HS-5 (cell line): ENCODE measurements at regions not wholly inside any gene's neighbourhood (a gene's known extent, or its start where the extent isn't known, plus 50 kb on each side); places are given as distances from the start of the nearest gene placed in this dataset.
"Not testable (repeated sequence)": the region's sequence is repeated elsewhere in the genome, so short reads cannot be mapped to it uniquely, and the experiment has no call there.

ENCODE experiments used
- DNase-seq: peaks from one replicate; pipeline ENCODE4 v3.0.0-alpha.2; 2012; ENCODE audit warnings: low read depth

DNA sequence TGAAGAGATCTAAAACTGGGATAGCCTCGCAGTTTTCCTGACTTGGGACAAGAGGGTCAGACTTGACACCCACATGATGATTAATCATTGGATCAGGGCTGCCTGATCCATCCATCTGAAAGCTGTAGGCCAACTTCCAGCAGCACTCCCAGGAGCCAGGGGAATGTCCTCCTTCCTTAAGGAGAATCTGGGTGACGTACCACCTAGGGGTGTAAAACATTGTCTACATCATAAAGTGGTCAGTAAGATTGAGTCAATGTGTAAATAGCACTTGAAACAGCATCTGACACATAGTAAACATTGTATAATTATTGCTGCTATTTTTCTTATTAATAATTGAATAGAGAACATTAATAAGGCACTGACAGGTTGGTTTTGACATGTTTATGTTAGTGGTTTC lies 392.8 kb downstream of the JRKL start:
- DNase-seq = no peak

DNA sequence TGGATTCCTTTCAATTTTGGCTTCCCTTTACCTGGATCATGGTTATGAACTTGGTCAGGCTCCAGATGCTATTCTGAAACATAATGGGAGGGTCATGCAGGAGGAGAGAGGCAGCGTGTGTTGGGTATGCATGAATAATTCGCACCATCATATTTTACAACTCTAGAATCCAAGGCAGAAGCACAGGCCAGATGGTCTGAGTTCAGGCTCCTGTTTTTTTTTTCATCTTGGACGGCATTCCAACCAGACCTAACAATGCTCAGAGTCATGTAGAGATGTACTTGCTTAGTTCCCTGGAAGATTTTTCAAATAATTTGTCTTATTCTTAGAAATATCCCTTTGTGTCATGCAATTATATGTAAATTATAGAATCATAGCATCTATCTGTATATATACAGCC lies 393.5 kb downstream of the JRKL start:
- DNase-seq = no peak

DNA sequence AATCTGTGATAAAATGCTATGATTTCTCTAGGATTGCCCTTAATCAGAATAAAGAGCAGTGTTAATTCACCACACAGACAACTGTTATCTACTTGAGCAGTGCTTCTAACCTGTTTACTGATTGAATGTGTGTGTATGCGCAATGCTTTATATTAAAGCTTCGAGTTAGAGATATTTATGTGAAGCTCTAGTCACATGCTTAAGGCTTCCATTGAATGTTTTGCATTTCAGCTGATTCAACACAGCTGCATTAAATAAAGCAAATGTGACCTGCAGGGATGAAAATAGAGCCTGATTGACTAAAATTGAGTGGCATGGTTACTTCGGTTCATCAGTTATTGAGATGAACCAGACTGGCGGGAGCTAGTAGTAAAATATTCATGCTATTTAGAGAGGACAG lies 395.3 kb downstream of the JRKL start:
- no peak for DNase-seq

DNA sequence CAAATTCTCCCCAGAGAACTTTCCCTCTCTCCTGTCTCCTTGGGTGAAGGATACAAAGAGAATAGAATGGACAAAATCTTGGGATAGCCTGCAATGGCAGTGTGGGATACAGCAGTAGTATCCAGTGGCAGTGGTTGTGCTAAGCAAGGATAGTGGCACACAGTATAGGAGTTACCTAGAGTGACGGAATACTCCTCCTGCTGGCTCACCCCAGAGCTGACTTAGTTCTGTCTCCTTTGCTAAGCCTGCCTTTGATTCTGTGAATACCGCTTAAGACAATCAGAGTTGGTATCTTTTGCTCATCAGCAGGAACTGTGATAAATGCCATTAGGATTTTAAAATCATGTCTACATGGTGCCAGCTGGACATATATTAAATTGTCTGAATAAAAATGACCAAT lies 404.3 kb downstream of the JRKL start:
- DNase-seq = no peak

DNA sequence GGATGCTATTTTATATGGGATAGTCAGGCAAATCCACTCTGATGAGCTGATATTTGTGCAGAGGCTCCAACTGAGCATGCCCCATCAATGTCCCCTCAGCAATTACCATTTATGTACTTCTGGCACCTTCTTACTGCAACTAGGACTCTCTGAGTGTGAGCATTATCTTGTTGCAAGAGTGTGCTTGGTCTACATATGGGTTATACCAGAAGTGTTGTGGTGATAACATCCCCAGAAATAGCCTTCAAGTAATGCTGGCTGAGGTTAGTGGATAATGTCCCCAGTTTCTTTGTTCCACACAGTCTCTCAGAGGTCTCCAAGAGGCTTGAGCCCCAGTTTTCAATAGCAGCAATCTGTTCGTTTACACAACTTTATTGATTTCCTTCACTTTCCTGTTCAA lies 408.6 kb downstream of the JRKL start:
- no peak for DNase-seq

DNA sequence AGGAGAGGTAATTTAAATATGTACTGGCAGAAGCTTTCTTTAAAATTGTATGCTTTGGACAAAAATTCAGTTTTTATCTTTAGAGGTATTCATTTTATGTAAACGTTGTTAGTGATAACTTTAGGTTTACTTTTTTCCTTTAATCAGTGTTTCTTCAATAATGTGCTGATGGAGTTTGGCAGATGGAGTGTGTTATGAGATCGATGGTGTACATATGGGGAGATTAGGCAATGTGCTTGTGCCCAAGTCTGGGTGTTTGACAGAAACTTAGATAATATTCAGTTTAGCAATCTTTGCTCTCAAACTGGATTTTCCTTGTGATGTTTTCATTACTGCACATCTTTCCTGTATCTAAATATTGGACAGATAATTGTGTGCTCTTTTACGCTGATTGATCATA lies 425.4 kb downstream of the JRKL start:
- DNase-seq = no peak

DNA sequence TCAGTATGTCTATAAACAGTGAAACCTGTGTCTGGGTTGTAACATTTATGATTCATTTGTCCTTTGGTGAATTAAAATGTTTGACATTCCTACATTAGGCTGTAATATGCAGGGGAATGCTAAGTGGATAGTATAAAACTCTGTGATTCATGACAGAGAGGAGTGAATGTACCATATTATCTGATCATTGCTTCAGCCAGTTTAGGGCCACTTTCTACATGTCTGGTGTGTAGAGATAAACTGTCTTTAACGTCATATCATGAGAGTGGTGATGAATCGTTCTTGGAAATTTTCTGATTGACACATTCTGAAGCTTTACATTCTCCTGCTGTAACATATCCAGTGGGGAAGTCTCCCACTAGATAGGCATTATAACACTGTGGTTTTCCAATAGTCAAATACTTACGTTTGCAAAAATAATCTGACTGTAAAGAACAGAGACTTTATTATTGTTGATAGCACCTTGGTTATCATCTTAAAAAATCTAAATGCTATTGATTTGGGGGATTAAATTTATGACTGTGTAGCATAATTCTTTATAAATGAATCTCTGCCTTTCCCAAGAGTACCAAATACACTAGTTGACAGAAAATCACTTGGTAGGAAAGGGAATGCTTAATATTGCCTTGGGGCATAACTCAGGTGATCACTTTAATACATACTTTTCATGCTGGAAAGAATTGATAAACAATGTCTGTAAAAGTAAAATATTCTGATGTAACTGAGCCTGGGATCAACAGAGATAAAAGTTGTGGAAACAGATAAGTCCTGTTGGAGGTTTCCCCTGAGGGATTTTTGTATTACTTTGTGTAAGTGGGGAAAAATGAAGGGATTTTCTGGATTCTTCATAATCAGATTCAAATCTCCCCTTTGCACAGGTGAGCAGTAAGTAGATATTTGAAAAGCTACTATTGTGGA lies 427.9 kb downstream of the JRKL start:
- peak; percentile 31 for DNase-seq

DNA sequence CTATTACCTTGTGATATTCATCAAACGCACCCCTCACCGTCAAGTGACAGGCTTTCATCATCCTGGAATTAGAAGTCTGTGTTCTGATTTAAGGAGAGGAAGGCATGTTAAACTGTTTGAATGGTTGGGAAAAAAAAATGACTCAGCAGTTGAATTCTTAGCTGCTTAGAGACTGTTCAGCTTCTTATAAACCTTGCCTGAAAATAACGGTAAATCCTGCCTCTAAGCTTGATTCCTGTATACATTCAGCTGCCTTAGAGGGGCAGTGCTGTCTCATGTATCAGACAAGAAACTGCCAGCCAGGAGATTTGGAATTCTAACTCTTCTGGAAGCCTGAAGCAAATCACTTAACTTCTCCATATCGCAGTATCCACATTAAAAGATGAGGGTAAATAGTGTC lies 437.4 kb downstream of the JRKL start:
- DNase-seq = no peak

DNA sequence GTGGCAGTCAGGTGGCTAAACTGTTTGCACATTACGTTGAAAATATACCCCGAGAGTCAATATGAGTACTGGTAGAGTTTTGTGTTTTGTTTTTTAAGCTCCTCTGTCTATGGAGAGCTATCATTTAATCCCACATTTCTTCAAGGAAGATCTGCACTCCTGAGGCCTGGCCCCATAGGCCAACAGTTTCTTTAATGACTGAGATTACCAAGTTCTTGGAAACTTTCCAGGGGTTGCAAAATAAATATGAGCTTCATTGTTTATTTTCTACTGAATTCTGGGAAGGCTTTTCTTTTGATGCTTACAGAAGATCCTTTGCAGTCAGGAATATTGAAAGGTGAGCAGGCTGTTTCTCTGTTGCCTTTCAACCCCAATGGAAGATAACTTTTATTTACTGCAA lies 452.0 kb downstream of the JRKL start:
- no peak for DNase-seq

DNA sequence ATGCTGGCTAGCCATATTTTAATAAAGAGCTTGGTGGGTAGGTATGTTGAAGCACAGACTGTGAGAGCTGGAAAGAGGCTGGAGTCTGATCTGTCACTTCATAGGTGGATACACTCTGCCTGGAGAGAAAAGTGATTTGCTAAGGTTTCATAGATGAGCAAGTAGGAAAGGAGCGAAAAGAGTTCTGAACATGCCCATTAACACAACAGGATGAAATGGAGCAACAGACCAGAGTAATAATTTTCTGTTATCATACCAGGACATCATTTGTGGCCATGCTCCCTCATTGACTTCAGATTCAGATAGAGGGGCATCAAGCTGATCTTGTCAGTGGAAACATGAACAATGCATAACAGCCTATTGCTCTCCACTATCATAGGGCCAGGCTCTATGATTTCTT lies 452.9 kb downstream of the JRKL start:
- no peak for DNase-seq

DNA sequence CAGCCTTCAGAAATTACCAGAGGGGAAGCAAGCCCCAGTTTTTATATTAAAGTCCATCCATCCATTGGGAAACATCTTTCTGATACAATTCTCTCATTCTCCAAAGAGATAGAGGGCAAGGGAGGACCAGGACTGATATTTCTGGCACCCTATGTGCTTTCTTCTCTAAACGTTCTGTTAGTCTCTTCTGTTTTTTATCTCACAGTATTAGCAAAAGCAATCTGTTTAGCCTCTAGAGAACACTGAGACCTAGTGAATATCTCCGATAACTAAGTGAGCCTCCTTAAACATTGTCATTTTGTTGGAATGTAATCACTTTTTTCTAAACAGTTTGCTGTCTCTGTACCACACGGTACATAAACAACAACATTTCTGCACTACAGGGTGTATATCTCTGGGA lies 464.6 kb downstream of the JRKL start:
- no peak for DNase-seq

DNA sequence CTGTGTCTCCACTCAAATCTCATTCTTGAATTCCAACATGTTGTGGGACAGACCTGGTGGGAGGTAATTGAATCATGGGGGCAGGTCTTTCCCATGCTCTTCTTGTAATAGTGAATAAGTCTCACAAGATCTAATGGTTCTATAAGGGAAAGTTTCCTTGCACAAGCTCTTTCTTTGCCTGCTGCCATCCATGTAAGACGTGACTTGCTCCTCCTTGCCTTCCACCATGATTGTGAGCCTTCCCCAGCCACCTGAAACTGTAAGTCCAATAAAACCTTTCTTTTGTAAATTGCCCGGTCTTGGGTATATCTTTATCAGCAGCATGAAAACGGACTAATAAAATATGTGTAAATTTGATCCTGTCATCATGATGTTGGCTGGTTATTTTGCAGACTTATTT lies 471.9 kb downstream of the JRKL start:
- DNase-seq = not testable (repeated sequence)

DNA sequence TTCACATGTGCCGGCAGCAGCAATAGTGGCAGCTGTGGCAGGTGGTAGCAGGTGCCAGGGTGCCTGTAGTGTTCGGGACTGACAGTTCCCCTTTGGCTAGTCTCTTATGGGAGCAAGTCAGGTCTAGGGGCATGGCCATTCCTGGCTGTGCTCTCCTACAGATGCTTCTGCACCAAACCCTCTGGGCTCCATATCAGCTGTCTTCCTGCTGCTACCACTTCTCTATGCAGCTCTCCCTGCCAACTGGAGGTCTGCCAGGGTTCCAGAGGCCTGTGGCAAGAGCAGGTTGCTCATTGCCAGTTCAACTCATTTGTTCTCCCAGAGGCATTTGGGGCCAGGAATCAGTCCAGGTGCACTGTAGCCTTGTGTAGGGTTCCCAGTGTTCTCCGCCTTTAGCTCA lies 473.7 kb downstream of the JRKL start:
- no peak for DNase-seq

DNA sequence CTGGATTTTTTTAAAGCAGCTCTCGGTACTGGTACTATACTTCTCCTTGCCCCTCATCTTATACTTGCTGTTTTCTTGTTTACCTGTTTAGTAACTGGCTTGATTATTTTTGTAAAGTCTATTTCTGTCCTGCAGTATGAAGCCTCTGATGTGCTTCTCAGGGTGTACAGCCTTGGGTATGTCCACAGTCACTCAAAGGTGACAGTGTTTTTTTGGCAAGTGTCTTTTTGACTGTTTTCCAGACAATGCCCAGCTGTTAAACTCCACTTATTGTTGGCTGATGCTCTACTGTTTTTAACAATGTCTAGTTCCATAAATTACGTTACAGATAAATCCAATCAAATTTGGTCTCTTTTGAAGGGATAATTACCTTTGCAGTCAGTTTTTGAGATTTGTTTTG lies 475.2 kb downstream of the JRKL start:
- DNase-seq = no peak

DNA sequence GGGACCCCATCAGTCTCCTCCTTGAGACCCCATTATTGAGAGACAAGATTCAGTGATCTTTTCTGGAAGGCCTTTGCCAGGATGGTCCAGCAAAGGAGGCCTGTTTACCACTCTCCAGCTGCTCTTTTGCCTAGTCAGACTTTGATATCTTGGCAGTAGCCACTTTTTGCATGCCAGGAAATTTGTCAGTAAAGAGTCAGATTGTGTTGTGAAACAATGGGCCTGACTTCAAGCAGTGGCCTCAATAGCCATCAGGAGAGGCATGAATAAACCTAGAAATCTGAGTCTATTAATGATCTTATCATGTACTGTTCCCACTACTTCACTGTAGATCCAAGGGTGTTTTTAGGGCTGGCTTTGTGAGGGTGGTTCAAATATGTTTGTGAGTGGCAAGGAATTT lies 479.4 kb downstream of the JRKL start:
- DNase-seq = peak; percentile 31

DNA sequence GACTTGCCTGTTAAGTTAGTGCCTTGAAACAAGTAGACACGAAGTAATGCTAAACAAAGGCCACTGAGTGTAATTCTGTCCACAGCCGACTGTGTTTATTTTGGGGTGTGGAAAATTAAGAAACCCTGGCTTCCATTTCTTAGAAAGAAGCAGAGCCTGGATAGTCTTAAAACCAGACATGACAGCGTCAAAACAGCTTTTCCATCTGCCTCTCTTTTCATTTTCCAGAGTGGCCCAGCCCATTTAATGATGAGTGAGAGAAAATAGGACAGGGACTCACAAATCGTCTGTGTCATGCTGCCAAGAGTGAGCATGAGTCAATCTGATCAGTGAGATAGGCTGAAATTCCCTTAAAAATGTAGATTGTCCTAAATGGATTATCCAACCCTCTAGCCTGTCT lies 485.9 kb downstream of the JRKL start:
- DNase-seq = no peak

DNA sequence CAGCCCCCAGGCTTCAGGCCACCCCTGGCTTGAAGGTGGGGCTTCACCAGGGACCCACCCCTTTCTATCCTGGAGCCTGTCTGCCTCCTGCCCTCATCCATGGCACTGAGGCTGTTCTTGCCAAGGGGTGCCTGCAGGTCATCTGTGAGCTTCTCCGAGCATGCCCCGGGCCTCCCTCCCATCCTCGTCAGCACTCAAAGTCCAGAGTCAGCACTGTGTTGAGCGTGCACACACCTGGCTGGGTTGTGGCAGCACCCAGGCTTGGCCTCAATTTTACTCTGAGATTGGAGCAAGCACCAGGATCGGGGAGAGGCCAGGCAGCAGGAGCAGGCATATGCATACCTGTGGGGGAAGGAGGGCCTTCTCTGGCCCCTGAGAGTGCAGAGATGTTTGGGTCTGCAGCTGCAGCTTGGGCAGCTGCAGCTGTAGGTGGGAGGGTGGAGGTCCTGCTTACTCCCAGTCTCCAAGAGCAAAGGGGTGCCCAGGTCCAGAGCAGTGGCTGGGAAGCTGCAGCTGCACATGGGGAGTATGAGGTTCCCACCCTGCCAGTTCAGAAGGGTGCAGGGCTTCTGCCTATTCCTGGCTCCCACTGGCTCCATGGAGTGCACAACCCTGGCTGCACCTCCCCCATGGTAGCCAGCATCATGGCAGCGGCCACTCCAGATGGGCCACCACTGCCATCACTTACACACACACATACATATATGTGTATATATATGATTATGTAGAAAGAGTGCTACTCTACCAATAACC lies 488.7 kb downstream of the JRKL start:
- DNase-seq = no peak

DNA sequence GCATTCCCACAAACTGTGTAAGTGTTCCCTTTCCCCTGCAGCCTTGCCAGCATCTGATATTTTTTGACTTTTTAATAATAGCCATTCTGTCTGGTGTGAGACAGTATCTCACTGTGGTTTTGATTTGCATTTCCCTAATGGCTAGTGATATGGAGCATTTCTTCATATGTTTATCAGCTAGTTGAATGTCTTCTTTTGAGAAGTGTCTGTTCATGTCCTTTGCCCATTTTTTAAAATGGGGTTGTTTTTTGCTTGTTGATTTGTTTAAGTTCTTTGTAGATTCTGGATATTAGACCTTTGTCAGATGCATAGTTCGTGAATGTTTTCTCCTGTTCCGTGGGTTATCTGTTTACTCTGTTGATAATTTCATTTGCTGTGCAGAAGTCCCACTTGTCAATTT lies 492.8 kb downstream of the JRKL start:
- not testable (repeated sequence) for DNase-seq

DNA sequence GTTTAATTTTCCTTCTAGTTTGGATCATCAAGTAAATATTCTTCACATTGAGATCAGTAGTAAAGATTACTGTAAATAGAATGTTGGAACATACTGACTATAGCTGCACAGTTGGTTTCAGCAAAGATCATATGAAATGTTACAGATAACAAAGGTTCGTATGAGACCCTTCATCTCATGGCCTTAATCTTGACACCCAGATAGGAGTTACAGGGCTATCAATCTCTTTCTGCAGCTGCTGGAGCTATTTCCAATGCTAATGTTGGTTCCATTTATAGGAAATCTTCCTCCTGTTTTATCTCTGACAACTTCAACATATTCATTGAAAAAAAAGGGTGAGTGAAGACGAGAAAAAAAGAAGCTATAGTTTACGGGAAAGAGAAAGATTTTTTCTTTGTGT lies 495.6 kb downstream of the JRKL start:
- DNase-seq = no peak

DNA sequence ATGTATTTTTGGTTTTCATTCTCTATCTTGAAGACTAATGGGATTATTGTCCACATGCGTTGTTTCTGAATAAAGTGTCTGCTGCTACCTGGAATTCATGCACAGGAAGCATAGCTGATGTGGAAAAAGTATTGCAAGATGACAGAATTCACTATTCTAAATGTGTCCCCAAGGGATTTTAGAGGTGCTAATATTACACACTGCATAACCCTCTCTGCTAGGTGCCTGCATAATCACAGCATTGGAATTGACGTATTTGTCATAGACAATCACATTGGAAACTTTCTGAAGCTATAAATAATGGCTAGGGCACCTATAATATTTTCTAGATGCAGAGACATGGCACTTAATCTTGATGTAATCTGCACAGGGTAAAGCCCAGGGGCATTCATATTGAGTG lies 496.1 kb downstream of the JRKL start:
- no peak for DNase-seq

DNA sequence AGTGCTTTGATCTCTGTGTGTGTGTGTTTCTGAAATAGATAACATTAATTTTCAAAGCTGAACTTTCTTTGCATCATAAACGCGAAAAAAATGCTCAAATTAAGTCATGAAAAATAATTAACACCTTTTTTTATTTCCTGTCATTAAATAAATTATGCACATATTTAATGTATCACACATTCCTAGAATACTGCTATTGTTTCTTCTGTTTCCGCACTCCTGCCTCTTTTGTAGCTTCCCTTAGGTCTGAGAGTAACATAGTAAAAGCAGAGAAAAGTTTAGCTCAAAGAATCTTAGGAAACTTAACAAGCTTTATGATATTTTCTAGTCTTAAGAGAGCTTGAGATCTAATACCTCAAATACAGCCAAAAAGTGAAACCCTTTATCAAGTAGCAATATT lies 504.2 kb downstream of the JRKL start:
- no peak for DNase-seq

DNA sequence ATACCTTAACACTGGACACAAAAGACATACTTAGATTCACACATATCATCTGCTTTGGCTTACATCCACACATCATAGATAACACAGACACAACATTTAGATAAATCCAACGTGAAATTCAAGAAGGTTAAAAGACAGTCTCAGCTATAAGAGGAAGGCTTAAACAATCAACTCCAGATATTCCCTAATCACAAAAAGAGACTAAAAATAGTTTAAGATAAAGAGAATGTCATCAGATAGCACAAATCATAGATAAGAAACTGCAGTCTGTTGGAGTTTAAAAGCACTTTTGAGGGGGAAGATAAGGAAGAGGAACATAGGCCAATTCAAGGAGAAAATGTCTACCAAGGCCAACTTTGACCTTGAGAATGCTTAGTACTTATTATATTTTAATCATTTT lies 504.8 kb downstream of the JRKL start:
- DNase-seq = no peak

DNA sequence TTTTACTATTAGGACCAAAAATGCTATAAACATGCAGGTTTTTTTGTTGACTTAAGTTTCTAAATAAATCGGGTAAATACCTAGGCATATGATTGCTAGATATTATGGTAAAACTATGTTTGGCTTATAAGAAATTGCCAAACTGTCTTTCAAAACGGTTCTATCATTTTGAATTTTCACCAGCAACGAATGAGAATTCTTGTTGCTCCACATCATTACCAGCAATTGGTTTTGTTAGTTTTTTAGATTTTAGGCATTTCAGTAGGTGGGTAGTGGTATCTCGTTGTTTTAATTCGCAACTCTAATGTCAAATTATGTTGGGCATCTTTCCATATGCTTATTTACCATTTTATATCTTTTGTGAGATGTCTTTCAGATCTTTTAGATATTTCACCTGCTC lies 510.2 kb downstream of the JRKL start:
- DNase-seq = no peak

DNA sequence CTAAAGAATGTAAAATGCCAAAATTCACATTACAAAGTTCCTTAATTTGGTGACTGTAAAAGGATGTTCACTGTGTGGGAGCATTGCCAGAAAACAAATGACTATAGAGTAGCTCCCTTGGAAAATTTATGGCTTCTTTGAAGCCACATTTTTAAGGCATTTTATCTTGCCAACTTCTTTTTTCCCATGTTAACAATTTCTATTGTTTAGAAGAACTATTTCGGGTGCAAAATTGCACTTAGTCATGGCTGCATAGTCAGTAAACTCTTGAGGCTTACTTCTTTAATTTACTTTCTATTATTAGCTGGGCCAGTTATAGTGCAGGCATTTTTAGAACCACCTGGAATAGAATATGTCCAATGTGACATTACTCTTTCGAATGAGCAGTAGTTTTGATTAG lies 515.3 kb downstream of the JRKL start:
- DNase-seq = no peak
